OCI-LY1 (cell line): ENCODE measurements at regions not wholly inside any gene's neighbourhood (a gene's known extent, or its start where the extent isn't known, plus 50 kb on each side); places are given as distances from the start of the nearest gene placed in this dataset.

Source experiments
- H2AFZ ChIP-seq: fragments of 200-600 bp; sonication (generic), shearing (Covaris generic); 2 replicates; pipeline ENCODE4 v1.6.0; 2014; ENCODE audit warnings: antibody characterized with exemption, mild to moderate bottlenecking, low read length
- H3F3A ChIP-seq: fragments of 200-600 bp; sonication (generic), shearing (Covaris generic); 2 replicates; pipeline ENCODE4 v1.6.0; 2014; ENCODE audit warnings: mild to moderate bottlenecking, antibody characterized with exemption, low read length, moderate library complexity; ENCODE audit not compliant: insufficient read depth
- H3K27ac ChIP-seq: fragments of 200-600 bp; sonication (generic); 2 replicates; pipeline ENCODE4 v1.5.1; 2014; ENCODE audit warnings: low read length, mixed run types, mild to moderate bottlenecking, low read depth; ENCODE audit not compliant: poor library complexity, severe bottlenecking
- H3K27me3 ChIP-seq: fragments of 200-600 bp; sonication (generic); 2 replicates; pipeline ENCODE4 v1.6.0; 2014; ENCODE audit warnings: antibody characterized with exemption, mild to moderate bottlenecking, low read length, moderate library complexity; ENCODE audit not compliant: insufficient read depth
- H3K36me3 ChIP-seq: fragments of 200-600 bp; sonication (generic); 2 replicates; pipeline ENCODE4 v1.6.1; 2014; ENCODE audit warnings: mild to moderate bottlenecking, antibody characterized with exemption, low read length, moderate library complexity, mixed read lengths; ENCODE audit not compliant: insufficient read depth
- H3K4me1 ChIP-seq: fragments of 200-600 bp; sonication (generic); 2 replicates; pipeline ENCODE4 v1.5.1; 2014; ENCODE audit warnings: mild to moderate bottlenecking, low read length, moderate library complexity; ENCODE audit not compliant: insufficient read depth, severe bottlenecking
- H3K4me2 ChIP-seq: fragments of 200-600 bp; sonication (generic), shearing (Covaris generic); 2 replicates; pipeline ENCODE4 v1.6.1; 2014; ENCODE audit warnings: low read length
- H3K4me3 ChIP-seq: fragments of 200-600 bp; sonication (generic); 2 replicates; pipeline ENCODE4 v1.5.1; 2014; ENCODE audit warnings: low read length, low read depth, mild to moderate bottlenecking, mixed read lengths; ENCODE audit not compliant: poor library complexity, severe bottlenecking
- H3K79me2 ChIP-seq: fragments of 200-600 bp; shearing (Covaris generic); 2 replicates; pipeline ENCODE4 v1.6.1; 2016; ENCODE audit warnings: mixed run types, low read length, mixed read lengths; ENCODE audit not compliant: insufficient read depth
- H3K9ac ChIP-seq: fragments of 200-600 bp; sonication (generic), shearing (Covaris generic); 2 replicates; pipeline ENCODE4 v1.6.1; 2014; ENCODE audit warnings: mild to moderate bottlenecking, low read length, mixed read lengths
- H3K9me2 ChIP-seq: fragments of 200-600 bp; sonication (generic), shearing (Covaris generic); 2 replicates; pipeline ENCODE4 v1.6.1; 2014; ENCODE audit warnings: low read depth, mild to moderate bottlenecking, low read length, mixed read lengths
- H3K9me3 ChIP-seq: fragments of 200-600 bp; shearing (Covaris generic); 2 replicates; pipeline ENCODE4 v1.6.1; 2014; ENCODE audit warnings: low read length, mixed read lengths
- H4K20me1 ChIP-seq: fragments of 200-600 bp; sonication (generic), shearing (Covaris generic); 2 replicates; pipeline ENCODE4 v1.6.0; 2016; ENCODE audit warnings: mild to moderate bottlenecking, low read length; ENCODE audit not compliant: insufficient read depth
- EZH2 ChIP-seq: fragments of 200-600 bp; sonication (generic), shearing (Covaris generic); IDR thresholded peaks from 2 replicates; pipeline ENCODE4 v1.8.0; 2017; ENCODE audit warnings: borderline replicate concordance, mixed run types, mild to moderate bottlenecking, antibody characterized with exemption, low read length, moderate library complexity, mixed read lengths
- TF ChIP-seq, protein P1 (sequence below): fragments of 200-600 bp; sonication (generic), shearing (Covaris generic); IDR thresholded peaks from 2 replicates; pipeline ENCODE4 v1.5.1; 2017; ENCODE audit warnings: mild to moderate bottlenecking, antibody characterized with exemption, low read length, moderate library complexity, mixed read lengths

DNA sequence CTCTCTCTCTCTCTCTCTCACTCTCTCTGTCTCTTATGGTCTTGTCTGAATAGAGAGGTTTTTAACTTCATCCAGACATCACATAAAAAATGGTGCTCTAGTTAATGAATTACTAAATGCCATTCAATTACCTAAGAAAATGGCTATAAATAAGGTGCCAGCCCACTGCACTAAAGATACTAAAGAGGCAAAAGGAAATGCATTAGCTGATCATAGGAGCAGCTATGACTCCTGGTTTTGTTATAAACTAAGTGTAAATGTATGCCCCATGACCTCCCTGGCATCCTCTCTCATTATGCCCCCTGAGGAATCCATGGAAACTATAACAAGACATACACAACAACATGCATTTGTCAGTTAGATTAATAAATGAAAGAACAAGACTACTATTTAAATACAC, 57.5 kb upstream of the PDC start:
- Histone ChIP-seq H3F3A (no peaks in the 10 kb centered on the region), H3K9me2 (no peaks in the 10 kb centered on the region), H3K9me3 (no peaks in the 10 kb centered on the region), H3K36me3 (no peaks in the 10 kb centered on the region), H3K27ac (no peak overlapping the region), H3K4me2 (no peak overlapping the region), H3K9ac (no peak overlapping the region), H3K79me2 (no peaks in the 10 kb centered on the region), H2AFZ (no peak overlapping the region), H4K20me1 (no peaks in the 10 kb centered on the region), H3K27me3 (no peaks in the 10 kb centered on the region), H3K4me1 (no peaks in the 10 kb centered on the region), H3K4me3 (no peak overlapping the region)
- TF ChIP-seq EZH2, result no peak
- TF ChIP-seq, protein P1, sequence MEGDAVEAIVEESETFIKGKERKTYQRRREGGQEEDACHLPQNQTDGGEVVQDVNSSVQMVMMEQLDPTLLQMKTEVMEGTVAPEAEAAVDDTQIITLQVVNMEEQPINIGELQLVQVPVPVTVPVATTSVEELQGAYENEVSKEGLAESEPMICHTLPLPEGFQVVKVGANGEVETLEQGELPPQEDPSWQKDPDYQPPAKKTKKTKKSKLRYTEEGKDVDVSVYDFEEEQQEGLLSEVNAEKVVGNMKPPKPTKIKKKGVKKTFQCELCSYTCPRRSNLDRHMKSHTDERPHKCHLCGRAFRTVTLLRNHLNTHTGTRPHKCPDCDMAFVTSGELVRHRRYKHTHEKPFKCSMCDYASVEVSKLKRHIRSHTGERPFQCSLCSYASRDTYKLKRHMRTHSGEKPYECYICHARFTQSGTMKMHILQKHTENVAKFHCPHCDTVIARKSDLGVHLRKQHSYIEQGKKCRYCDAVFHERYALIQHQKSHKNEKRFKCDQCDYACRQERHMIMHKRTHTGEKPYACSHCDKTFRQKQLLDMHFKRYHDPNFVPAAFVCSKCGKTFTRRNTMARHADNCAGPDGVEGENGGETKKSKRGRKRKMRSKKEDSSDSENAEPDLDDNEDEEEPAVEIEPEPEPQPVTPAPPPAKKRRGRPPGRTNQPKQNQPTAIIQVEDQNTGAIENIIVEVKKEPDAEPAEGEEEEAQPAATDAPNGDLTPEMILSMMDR, result no peak

DNA sequence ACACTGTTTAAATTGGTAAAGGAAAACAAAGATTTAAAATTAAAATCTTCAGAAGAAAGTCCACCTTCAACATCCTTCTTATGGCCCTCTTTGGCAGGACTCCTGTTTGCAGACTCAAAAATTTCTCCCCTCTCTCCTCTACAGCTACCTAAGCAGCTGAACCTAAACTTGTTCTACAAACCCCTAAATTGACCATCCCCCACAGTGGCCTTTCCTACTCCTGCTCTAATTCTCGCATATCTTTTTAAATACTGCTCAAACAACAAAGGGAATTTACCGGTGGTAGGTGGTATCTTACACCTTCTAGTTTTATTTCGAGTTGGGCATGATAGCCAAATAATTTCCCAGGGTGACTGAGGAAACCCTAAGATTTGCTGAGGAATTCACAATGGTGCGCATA, 53.5 kb upstream of the PDC start:
- Histone ChIP-seq H3K9me2 (no peaks in the 10 kb centered on the region), H3K4me1 (peaks cover 15% of the 10 kb centered on the region), H3K9ac (no peak overlapping the region), H3K4me3 (no peak overlapping the region), H3K36me3 (no peaks in the 10 kb centered on the region), H3F3A (no peaks in the 10 kb centered on the region), H2AFZ (no peak overlapping the region), H3K79me2 (no peaks in the 10 kb centered on the region), H4K20me1 (no peaks in the 10 kb centered on the region), H3K4me2 (no peak overlapping the region), H3K27me3 (no peaks in the 10 kb centered on the region), H3K27ac (no peak overlapping the region), H3K9me3 (no peaks in the 10 kb centered on the region)
- no peak for TF ChIP-seq EZH2
- TF ChIP-seq, protein P1, result no peak

DNA sequence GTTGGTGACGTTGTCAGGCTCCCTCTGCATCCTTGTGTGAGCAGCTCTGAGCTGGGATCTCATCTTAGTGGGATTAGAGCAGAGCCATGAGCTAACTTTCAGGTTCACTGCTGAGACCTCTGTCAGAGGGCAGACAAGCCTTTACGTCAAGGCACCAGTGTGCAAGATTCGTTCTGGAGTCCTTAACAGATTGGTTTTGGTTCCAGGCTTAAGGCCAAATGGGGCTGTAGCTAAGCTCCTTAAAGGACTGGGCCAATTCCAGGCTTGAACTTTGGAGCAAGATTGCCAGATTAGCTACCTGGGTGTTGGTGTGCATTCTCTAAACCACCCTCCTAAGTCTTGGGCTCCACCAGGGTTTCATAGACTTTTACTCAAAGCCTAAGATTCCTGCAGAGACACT, 52.6 kb upstream of the PDC start:
- Histone ChIP-seq H3K27me3 (no peaks in the 10 kb centered on the region), H3K9ac (no peak overlapping the region), H3K27ac (no peak overlapping the region), H3F3A (no peaks in the 10 kb centered on the region), H3K9me3 (no peaks in the 10 kb centered on the region), H4K20me1 (no peaks in the 10 kb centered on the region), H3K4me1 (peaks cover 15% of the 10 kb centered on the region), H3K4me3 (no peak overlapping the region), H3K9me2 (no peaks in the 10 kb centered on the region), H2AFZ (no peak overlapping the region), H3K4me2 (no peak overlapping the region), H3K36me3 (no peaks in the 10 kb centered on the region), H3K79me2 (no peaks in the 10 kb centered on the region)
- TF ChIP-seq, protein P1, result no peak
- TF ChIP-seq EZH2, result no peak
